ENCODE measurements at regions not wholly inside any gene's neighbourhood (a gene's known extent, or its start where the extent isn't known, plus 50 kb on each side); places are given as distances from the start of the nearest gene placed in this dataset.

GRCh38 chr2:8461341-8461740, 220.5 kb upstream of the ID2 start:
- Mint-ChIP-seq H3K4me3 (no peak overlapping the region), H3K4me1 (peaks cover 11% of the 10 kb centered on the region), H3K27me3 (ENCODE audit: insufficient read depth, low read depth) (peaks cover 9% of the 10 kb centered on the region), H3K36me3 (no peaks in the 10 kb centered on the region), H3K9me3 (peaks cover 5% of the 10 kb centered on the region), H3K27ac (no peak overlapping the region)
- no peaks in the 10 kb centered on the region for H3K79me2 ChIP-seq (ENCODE audit: low read depth)
- no peak overlapping the region for H2AFZ ChIP-seq (replicated peaks)
- H3K36me3 ChIP-seq, result no peaks in the 10 kb centered on the region
- no peaks in the 10 kb centered on the region for H3K27me3 ChIP-seq
- TF ChIP-seq EZH2phosphoT487 (IDR thresholded peaks at IDR 0.05), result no peak
- no peak for TF ChIP-seq EZH2 (IDR thresholded peaks at IDR 0.05)
- TF ChIP-seq CTCF (IDR thresholded peaks at IDR 0.05), result no peak
- no peaks in the 10 kb centered on the region for H3K9me3 ChIP-seq (ENCODE audit: low read depth)
- no peaks in the 10 kb centered on the region for H3K4me1 ChIP-seq
- no peak overlapping the region for H3K4me3 ChIP-seq
- no peaks in the 10 kb centered on the region for H4K20me1 ChIP-seq (ENCODE audit: low read depth)
- no peaks in the 10 kb centered on the region for H3F3A ChIP-seq (ENCODE audit: low read depth)
- no peak for DNase-seq (ENCODE audit: low spot score)
- H3K27ac ChIP-seq, result no peak overlapping the region
- no peak overlapping the region for H3K4me2 ChIP-seq
- H3K9ac ChIP-seq, result no peak overlapping the region

DNA sequence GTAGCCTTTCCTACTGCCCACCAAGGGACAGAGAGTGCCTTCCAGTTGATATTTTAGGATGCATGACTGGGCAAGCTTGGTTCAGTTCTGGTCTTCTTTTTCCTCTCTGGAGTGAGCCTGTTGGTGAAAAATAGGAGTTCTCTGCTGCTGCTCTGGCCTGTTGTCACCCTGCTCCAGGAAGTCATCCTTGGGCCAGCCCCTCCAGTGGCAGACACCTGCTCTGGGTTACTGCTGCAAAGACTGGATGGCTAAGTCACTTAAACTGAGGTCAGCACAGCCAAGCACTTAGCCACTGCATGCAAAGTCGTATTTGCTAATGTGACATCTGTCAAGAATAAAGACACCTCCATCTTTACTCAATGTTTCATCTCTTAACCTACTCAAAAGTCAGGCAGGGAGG, 219.6 kb upstream of the ID2 start:
- Histone ChIP-seq H3K4me2 (no peak overlapping the region), H3K4me3 (no peak overlapping the region), H3K27ac (no peak overlapping the region), H4K20me1 (ENCODE audit: low read depth) (no peaks in the 10 kb centered on the region), H3F3A (ENCODE audit: low read depth) (no peaks in the 10 kb centered on the region), H3K9ac (no peak overlapping the region), H3K79me2 (ENCODE audit: low read depth) (no peaks in the 10 kb centered on the region), H3K36me3 (no peaks in the 10 kb centered on the region), H3K27me3 (no peaks in the 10 kb centered on the region), H2AFZ (replicated peaks) (no peak overlapping the region), H3K9me3 (ENCODE audit: low read depth) (no peaks in the 10 kb centered on the region), H3K4me1 (no peaks in the 10 kb centered on the region)
- Mint-ChIP-seq H3K27me3 (ENCODE audit: insufficient read depth, low read depth) (peaks cover 8% of the 10 kb centered on the region), H3K9me3 (peaks cover 4% of the 10 kb centered on the region), H3K4me1 (peaks cover 11% of the 10 kb centered on the region), H3K36me3 (no peaks in the 10 kb centered on the region), H3K4me3 (no peak overlapping the region), H3K27ac (no peak overlapping the region)
- TF ChIP-seq CTCF (IDR thresholded peaks at IDR 0.05), result no peak
- no peak for TF ChIP-seq EZH2phosphoT487 (IDR thresholded peaks at IDR 0.05)
- TF ChIP-seq EZH2 (IDR thresholded peaks at IDR 0.05), result no peak
- no peak for DNase-seq (ENCODE audit: low spot score)

DNA sequence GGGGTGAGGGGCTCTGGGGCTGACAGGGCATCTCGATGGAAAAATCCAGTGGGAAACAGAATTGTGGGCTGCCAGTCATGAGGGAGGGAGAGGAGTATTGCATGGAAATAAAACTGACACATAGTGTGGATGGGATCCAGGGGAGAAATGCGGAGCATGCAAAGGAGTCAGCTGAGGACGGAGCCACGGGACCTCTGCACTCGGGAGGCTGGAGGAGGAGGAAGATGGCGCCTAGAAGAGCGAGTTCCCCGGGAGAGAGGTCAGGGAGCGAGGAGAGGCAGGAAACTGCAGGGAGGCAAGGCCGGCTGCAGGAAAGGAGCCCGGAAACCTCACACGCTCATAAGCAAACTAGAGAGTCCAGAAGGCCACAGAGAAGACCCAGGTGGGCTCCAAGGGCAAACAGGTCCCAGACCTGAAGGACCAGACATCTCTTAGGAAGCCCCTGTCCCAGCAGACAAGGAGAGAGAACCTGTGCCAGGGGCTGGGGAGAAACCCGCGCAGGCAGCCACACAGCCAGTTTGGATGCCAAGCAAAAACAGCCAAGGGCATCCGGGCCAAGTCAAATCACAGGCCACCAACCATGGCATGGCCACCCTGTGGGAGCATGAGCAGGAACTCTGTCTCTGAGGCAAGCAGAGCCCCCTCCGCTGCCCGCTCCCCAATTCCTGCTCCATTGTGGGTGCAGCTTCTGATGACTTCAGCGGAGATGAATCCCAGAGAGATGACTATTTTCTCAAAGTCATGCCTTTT, 218.8 kb upstream of the ID2 start:
- no peaks in the 10 kb centered on the region for H3K36me3 ChIP-seq

More for the DNA sequence above, 218.8 kb upstream of the ID2 start:
- Mint-ChIP-seq H3K27ac (no peak overlapping the region), H3K4me1 (peaks cover 3% of the 10 kb centered on the region), H3K9me3 (peaks cover 3% of the 10 kb centered on the region), H3K36me3 (no peaks in the 10 kb centered on the region), H3K4me3 (no peak overlapping the region), H3K27me3 (ENCODE audit: insufficient read depth, low read depth) (peaks cover 7% of the 10 kb centered on the region)
- Histone ChIP-seq H3K9me3 (ENCODE audit: low read depth) (no peaks in the 10 kb centered on the region), H3K27ac (no peak overlapping the region), H2AFZ (replicated peaks) (no peak overlapping the region), H3K27me3 (no peaks in the 10 kb centered on the region), H3K4me2 (no peak overlapping the region), H3K4me1 (no peaks in the 10 kb centered on the region), H4K20me1 (ENCODE audit: low read depth) (no peaks in the 10 kb centered on the region), H3K79me2 (ENCODE audit: low read depth) (no peaks in the 10 kb centered on the region), H3K4me3 (no peak overlapping the region), H3F3A (ENCODE audit: low read depth) (no peaks in the 10 kb centered on the region), H3K9ac (no peak overlapping the region)
- TF ChIP-seq EZH2phosphoT487 (IDR thresholded peaks at IDR 0.05) (no peak), CTCF (IDR thresholded peaks at IDR 0.05) (no peak), EZH2 (IDR thresholded peaks at IDR 0.05) (no peak)
- DNase-seq (ENCODE audit: low spot score), result no peak
